RKO (cell line): ENCODE measurements at regions not wholly inside any gene's neighbourhood (a gene's known extent, or its start where the extent isn't known, plus 50 kb on each side); places are given as distances from the start of the nearest gene placed in this dataset.

ENCODE experiments used
- DNase-seq: peaks from one replicate; pipeline ENCODE4 v3.0.0-alpha.2; 2016; ENCODE audit warnings: low spot score

DNA sequence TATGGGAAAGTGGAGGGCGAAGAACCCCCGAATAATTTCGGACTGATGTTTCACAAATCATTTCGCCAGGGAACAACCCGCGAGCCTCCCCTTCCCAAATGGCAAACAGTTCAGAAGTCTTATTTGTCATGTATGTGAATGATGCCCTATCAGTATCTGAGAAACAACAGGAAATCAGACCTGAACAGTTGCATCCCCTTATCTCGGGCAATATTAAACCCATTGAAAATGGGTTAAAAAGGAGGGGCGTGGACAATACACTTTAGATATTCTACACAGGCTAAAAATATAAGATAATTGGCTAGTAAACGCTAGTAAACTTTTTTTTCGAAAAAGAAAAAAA is 1003.3 kb upstream of the NR2F2 start:
- no peak for DNase-seq

DNA sequence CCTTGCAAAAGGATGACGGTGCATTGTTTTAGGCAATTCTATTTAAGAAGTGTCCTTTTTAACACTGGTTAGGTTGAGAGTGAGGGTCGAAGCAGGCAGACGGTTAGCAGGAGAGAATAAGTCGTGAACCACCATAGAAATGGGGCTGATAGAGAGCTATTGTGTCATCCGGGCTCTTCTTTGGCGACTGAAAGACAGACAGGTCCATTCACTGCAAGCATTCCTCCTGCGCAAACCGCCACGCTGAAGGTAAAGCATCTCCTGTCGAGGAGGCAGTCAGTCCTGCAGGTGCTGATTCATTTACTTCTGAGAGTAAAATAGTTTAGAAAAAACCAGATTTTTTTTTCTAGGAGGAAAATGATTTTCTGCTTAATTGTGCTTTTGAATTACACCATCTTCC is 1002.8 kb upstream of the NR2F2 start:
- no peak for DNase-seq

DNA sequence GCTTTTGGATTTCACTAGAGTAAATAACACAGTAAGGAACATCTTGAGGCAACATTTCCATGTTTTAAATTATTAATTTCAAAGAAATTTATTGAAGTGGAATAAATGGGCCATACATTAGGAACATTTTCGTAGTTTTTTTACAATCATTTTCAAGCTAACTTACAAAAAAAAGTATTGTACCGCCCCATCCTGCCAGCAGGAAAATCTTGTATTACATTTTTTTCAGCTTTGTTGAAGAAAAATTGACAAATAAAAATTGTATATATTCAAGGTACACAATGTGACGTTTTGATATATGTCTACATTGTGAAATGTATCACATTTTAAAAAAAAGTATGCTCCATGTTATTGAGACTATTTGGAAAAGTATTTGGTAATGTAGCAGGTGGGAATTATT is 1001.9 kb upstream of the NR2F2 start:
- DNase-seq, result no peak

DNA sequence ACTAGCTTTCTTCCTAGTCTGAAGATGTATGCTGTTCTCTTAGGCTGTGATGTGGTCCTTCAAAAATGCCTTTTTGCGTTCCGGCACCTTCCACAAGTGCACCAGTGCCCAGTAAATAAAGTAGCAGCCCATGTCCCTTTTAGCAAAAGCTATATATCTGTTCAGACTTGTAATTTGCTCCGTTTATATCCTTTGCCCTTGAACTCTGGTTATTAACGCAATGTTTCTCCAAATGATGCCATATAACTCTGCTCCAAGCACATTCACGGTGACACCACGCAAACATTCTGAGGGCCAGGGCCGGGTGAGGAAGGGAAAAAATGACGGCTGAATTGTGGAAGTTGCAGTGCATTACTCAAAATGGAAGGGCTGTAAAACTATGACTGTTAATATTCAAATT is 1001.1 kb upstream of the NR2F2 start:
- DNase-seq, result no peak

DNA sequence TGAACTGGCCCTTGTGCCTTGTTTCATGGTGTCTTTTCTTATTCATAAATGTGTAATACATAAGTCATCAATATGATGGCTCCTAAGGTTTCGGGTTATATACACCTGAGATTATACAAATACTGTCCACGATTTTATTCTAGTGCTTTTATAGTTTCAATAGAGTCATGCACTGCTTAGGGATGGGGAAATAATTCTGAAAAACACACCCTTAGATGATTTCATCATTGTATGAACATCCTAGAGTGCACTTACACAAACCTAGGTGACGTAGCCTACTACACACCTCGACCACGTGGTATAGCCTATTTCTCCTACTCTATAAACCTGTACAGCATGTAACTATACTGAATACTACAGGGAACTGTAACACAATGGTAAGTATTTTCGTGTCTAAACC is 988.8 kb upstream of the NR2F2 start:
- no peak for DNase-seq

DNA sequence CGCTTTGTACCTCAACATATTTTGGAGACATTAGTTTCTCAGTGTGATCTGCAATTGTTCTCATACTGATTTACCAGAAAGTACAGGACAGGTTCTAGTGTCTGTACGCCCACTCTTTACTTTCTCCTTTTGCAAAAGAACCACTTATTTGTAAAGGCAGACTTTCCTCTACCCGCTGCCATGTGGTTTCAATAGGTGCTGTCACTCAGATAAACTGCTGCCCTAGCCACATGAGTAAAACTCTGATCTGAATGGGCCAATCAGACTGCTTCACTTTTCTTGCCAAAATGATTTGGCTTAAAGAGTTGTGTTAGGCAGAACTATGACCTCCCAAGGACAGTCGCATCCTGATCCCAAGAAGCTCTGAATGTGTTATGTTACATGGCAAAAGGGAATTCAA is 984.6 kb upstream of the NR2F2 start:
- no peak for DNase-seq

DNA sequence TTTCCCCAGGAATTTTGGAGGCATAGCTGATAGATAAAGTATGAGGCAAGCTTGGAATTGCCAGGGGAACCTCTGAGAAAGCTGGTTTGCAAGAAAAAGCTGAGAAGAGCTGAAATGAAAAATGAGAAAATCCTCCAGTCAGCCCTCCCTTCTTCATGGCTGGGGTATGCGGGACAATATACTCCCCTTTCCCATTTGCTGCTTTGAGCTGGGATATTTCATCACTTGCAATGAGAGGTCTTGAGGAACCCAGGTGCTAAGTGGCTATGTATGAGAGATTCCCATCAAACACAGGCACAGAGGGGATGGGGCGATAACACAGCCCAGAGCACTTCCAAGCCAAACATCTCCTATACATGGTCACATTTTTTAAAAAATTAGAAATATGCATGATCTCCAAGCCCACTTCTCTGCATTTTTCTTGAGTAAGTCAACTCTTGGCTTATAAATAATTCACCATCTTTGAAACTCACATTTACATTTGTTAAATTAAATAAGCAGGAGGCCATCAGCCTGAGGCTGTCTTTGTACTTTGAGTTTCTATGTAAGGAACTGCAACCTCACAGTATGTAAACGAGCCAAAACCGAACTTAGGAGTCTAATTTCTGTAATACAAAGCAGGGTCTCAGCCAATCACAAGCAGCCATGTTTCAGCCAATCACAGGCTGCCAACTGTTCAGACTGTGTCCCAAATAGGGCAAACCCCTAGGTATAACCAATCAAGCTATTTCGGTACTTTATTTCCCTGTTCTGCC is 983.6 kb upstream of the NR2F2 start:
- DNase-seq, result no peak

DNA sequence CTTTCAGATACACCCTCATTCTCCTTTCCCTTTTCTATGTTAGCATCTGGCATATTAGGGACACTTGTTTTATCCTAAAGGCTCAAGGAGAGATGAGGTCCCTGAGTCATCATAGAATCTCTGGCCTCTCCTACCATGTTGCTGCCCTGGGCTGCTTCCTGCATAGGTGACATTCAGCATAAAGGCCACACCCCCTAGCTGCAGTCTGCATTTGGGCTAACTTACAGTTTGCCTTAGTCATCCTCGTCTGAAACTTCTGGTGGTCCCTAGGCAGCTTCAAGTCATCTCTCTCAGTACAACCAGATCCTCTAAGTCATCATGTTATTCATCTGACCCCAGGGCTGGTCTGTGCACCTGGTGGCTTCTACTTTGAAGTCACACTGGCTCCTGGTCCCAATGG is 982.7 kb upstream of the NR2F2 start:
- DNase-seq, result no peak

DNA sequence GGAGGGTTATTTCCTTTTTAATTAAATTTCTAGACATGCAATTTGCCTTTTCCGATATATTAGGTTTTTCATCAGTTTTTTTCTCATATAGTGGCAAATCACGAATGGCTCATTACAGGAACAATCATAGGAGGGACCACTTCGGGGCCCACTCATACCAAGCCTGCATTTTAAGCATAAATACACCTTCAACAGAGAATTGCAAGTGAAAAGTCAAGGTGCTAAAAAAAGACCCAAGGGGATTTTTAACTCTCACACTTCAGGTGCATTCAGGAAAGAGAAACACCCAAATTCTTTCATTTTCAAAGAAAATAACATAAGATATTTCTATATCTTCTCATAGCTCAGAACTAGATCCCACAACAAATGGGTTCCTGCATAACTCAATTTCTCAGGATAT is 979.6 kb upstream of the NR2F2 start:
- no peak for DNase-seq

DNA sequence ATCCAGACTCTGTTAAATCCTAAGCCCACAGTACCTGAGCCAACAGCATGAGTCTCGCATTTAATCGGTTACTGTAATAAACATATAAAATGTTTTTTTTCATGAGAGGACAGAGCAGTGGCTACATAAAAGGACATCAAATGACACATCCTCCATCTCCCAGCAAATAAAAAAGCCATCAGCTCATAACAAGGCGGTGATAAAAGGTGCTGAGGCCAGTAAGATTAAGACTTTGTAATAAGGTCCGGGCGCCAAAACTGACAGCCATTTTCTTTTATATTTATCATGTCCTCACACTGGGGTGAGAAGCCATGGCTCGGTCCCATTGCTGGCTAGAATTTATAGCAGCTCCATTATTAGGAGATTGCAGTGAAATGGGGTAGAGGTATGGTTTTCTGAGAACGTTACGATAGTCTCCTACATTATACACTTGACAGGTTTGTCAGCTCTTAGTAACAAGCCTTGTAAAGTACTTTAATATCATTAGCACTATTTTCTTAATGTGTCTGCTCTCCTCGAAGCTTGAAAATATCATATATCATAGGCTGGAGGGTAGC is 977.8 kb upstream of the NR2F2 start:
- DNase-seq, result no peak

DNA sequence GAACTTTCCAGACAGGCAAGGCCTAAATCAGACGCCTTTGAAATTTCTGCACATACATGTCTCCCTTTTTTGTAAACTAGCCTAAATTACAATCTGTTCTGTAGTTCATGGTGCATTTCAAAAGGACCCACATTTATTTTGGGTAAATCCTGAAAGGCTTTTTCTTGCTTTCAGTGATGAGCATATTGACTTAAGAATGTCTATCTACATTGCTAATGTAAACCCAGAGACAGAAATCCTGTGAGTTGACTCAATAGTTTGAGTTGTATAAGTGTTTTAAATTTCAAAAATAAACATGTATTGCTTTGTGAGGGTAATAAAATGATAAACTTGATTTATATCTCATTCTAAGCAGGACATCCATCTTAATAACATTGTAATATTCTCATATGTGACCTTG is 977.0 kb upstream of the NR2F2 start:
- no peak for DNase-seq

DNA sequence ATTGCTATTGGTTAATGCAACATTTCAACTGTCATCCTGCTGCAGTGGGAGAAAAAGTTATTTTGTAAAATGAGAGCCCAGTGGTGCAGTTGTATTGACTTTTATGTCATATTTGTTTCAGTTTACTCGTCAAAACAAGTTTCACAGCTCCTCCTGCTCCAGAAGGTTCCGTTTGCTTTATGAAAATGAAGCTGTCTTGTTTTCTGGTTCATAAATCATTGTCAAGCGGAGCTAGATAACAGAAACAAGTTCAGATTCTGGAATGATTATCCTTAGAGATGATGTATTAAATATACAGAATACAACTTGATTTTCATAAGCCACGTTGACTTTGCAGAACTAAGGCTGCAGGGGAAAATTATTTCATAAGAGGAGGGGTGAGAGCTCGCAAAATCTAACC is 970.5 kb upstream of the NR2F2 start:
- DNase-seq, result no peak

DNA sequence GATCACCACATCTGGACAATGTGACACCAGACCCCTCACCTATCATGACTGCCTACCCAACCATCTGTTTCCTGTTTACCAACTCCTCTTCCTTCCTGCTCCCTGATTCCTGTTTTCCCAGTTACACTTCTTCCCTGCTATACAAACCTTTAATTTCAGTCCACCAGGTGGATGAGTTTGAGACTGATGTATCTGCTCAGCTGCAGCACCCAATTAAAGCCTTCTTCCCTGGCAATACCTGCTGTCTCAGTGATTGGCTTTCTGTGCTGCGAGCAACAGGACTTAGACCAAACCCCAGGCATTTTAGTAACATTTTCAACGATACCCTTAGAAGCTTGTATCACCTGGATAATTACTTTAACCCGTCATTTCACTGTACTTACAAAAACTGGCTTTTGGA is 968.2 kb upstream of the NR2F2 start:
- DNase-seq, result no peak

DNA sequence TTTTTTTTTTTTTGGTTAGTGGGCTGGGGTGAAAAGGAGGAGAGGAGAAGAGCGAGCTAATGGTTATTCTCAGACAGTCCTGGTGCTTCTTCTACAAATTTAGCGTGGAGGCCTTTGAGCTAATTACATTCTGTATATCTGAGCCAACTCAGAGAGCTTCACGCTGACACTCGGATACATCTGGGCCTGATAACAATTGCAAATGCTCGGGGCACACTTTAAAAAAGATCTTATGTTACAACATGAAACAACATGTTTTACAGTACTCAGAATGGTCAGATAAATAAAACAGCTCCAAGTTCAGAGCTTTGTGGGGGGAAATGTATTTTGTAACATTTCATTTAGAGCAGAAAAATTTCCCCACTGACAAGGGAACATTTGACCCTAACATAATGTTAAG is 966.9 kb upstream of the NR2F2 start:
- no peak for DNase-seq

DNA sequence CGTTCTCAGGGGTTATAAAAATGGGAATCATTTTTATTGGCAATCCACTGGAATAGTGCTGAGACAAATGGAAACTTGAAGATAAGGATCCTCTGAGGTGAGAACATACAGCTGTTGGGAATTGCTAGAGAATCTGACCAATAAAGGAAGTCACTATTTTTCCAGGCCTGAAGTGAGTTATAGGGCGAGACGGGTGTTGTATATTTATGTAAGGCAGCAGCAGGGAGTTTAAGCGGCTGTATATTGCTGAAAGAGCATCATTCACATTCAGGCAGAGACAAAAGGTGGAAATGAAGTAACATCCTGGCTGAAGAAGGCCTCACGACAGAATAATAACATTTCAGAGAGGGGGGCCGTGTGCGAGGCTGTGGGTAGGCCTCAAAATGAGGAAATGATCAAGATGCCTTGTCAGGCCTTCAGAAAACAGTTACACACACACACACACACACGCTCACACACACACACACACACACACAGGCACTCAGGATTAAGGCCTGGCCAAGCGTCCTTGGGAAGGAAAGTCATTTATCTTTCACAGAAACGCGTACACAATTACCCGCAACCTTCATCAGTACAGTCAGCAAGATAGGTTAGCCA is 964.9 kb upstream of the NR2F2 start:
- DNase-seq, result no peak

DNA sequence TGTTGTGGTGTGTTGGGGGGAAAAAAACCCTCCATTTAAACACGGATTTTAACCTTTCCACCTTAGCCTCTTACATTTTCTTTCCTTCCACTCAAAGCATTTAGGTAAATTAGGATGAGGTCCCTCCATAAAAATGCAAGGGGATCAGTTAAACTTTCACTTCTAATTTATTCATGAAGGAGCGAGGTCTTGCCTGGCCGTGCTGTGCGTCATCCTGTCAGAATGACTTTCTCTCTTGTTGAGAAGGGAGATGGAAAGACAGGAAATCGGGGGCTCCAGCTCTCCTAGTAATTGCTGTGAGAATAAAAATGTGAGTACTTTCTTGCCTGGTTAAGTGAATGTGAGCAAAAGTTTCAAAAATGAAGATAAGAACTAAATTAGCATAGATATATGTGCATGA is 962.3 kb upstream of the NR2F2 start:
- DNase-seq, result no peak

DNA sequence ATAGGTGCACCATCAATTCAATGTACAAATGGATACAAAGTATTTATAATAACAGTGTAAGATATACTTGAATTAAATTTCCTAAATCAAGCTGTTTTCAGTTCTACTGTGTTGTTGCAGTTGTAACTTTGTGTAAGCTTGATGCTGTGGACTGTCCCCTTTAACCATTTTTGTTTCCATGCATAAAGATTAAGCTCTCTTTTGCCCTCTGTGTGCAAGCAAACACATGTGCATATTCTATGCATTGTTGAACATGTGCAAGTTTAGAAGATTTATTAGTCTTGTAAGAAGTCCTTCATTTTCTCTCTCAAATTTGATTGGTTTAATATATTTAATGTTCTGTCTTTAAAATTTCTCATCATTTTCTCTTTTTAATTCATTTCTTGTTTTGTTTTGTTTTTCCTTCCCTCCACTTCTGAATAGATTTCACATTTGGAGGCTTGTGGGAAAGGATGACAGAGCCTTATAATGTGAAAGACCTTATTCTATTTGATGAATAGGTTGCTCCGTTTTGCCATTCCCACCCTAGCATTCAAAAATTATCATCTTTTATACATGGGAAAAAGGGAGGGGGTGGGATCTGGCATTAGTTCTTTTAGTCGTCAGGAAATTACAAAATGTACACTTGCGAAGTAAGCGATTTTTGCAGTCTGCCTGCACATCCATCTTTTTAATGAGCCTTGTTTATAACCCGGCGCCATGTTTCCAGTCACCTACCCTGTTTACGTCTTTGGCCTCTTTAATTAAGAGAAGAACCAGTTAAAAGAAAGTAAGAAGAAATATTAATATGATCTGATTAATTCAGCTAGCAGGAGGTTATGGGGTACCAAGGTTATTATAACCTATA is 961.5 kb upstream of the NR2F2 start:
- DNase-seq, result no peak

DNA sequence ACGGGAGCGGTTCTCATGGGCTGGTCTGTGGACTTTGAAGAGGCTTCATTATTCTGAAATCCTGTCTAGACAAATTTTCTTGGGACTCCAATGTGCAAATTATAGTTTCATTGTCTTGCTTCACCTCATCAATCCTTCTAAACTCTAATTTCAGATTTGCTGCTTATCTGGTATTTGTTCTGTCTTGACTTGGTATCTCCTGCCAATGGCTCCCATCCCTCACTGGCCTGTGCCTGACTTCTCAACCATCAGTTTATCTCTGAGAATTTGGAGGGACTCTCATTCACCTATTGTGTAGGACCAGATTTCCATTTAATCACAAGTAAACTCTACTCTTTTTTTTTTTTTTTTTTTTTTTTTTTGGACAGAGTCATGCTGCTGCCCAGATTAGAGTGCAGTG is 960.2 kb upstream of the NR2F2 start:
- DNase-seq, result no peak

DNA sequence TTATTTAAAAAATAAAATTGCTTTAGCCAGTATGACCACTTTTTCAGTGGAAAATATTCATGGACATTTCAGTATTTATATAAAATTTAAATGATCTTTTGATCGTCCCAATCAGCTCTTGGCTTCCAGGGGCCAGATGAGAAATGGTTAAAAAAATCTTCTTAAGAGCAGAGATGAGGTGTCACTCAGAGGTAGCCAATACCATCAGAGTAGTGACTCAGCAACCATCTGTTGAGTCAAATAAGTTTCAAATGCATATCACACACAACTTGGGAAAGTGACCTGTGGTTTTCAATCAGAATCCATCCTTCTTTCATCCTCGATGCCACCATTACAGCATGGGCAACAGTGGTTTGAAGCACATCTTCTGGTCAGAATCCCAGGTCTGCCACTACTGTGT is 958.8 kb upstream of the NR2F2 start:
- DNase-seq, result peak; percentile 42

DNA sequence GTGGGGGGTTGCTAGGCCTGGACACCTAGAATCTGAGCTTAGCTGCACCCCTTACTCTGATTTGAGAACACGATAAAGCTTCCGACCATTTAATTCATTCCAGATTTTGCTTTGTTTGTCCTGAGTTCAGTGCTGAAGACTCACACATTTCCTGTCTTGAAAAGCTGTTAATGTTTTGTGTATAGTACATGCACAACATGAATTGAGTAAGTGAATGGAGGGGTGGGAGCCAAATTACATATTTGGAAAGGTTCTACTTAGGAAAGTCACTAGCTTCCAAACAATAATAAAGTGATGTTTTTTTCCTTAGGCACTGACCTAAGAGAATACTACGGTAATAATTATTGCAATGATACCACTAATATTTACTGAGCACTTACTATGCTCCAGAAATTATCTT is 955.2 kb upstream of the NR2F2 start:
- DNase-seq, result no peak

DNA sequence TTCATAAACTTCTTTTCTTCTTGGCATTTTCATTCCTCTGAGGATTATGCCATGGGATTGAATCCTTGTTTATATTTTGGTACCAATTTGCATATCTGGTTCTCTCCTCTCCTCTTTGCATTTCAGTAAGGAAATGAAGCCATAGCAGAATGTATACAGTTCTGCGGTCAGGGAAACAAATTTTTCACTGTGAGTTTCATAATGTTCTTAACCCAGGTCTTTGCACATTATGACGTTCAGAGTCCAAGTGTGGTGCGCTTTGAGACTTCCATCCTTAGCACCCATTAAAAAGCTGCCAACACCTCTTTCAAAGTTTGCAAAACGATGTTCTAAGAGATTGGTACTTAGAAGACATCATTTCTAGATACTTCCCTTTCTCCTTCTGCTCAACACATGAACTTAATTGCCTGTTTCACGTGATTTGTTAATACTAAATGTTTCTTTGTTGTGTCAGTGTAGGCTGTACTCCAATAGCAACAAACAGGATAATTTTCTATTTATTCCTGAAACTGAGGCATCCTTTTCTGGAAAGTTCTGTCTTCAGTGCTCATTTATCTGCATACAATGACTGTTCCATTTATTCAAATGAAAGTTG is 953.1 kb upstream of the NR2F2 start:
- DNase-seq, result no peak

DNA sequence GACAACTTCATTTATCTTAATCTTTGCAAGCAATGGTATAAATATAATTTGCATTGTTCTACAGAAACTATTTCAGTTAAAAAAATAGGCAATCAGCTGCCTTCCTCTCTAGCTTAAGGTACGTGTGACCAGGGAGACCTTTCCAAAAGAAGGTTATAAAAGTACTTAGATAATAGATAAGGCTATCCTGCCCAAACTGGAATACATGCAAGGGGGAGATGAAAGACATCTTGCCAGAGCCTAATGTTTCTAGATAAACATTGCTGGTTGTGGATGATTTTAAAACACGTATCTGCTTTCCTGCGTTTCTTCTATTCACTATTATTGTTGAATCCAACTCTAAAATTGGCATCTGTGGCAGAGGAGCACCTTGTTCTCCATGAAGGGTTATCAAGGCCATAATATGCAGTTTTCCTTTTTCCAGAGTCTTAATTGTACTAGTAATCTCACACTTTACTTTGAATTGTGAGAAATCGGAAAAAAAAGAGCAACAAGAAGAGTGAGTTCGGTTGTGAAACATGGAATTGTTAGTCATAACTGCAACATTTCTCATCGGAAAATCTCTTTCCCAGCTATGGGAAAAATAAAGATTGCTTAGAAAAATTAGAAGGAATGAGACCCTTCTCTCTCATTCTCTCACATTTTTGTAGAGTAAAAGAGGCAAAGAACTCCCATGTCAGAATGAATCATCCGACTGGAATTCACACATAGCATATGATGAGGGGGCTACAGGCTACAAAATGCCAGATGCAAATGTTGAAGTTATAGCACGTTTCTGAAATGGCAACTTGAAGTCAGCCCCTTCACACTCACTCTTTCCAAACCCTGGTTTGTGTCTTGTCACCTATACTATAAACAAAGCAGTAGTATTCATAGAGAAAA is 936.1 kb upstream of the NR2F2 start:
- DNase-seq, result no peak
